MG63 (cell line): ENCODE measurements at regions not wholly inside any gene's neighbourhood (a gene's known extent, or its start where the extent isn't known, plus 50 kb on each side); places are given as distances from the start of the nearest gene placed in this dataset.
"Not testable (repeated sequence)": the region's sequence is repeated elsewhere in the genome, so short reads cannot be mapped to it uniquely, and the experiment has no call there.

Source experiments
- DNase-seq: peaks from one replicate; pipeline ENCODE4 v3.0.0-alpha.2; 2020
- H3K27me3 ChIP-seq: fragments of 250-450 bp; sonication (Bioruptor Pico); 2 replicates; pipeline ENCODE4 v1.5.1; 2020; ENCODE audit warnings: mild to moderate bottlenecking, moderate library complexity
- H3K36me3 ChIP-seq: fragments of 250-450 bp; sonication (Bioruptor Pico); 2 replicates; pipeline ENCODE4 v1.5.1; 2020; ENCODE audit warnings: mild to moderate bottlenecking, moderate library complexity
- H3K4me3 ChIP-seq: fragments of 250-450 bp; sonication (Bioruptor Pico); 2 replicates; pipeline ENCODE4 v1.5.1; 2020; ENCODE audit warnings: mild to moderate bottlenecking, moderate library complexity
- H3K9me3 ChIP-seq: fragments of 250-450 bp; sonication (Bioruptor Pico); 2 replicates; pipeline ENCODE4 v1.5.1; 2020; ENCODE audit warnings: mild to moderate bottlenecking, moderate library complexity

DNA sequence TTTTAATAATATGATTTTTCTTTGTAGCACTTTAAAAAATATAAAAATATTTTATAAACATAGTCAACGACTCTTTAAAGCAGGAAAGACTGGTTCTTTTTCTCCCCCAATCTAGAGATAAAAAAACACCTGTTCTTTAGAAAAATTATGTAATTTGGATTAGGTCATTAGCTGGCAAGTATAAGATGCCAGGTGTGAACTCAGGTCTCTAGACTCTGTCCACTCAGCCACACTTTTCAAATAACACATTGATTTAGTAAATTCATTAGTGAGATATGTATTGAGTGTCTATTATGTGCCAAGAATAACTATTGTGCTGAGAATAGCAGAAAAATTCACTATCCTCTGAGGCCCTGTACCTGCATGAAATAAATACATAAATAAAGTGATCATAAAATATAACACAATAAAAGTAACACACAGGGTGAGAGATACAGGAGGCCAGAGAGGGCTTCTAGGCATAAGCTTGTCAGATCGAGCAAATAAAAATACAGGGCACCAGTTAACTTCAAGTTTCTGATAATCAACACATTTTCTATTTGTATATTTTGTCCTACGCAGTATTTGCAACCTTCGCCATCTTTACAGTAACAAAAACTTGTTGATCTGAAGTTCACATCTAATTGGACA is 867.1 kb upstream of the GBE1 start:
- Histone ChIP-seq H3K36me3 (no peaks in the 10 kb centered on the region), H3K4me3 (no peak overlapping the region), H3K9me3 (no peaks in the 10 kb centered on the region), H3K27me3 (no peaks in the 10 kb centered on the region)
- no peak for DNase-seq

DNA sequence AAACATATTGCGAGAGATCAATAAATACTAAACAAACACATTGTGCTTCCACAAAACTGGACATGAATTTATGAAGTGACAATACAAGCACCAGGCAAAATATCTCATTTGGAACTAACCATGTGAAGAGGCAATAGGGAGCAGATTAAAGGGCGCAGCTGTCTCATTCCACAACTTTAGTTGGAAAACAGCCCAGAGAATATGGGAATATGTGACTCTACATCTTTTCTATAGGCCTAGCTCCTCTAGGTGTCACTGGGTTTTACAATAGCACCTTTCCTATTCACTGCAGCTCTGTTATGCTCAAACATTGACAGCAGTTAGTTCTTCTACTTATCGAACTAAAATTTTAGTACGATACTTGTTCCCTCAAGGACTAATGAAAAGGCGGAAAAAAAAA is 866.3 kb upstream of the GBE1 start:
- no peaks in the 10 kb centered on the region for H3K9me3 ChIP-seq
- H3K36me3 ChIP-seq = no peaks in the 10 kb centered on the region
- H3K27me3 ChIP-seq = no peaks in the 10 kb centered on the region
- DNase-seq = no peak
- H3K4me3 ChIP-seq = no peak overlapping the region

DNA sequence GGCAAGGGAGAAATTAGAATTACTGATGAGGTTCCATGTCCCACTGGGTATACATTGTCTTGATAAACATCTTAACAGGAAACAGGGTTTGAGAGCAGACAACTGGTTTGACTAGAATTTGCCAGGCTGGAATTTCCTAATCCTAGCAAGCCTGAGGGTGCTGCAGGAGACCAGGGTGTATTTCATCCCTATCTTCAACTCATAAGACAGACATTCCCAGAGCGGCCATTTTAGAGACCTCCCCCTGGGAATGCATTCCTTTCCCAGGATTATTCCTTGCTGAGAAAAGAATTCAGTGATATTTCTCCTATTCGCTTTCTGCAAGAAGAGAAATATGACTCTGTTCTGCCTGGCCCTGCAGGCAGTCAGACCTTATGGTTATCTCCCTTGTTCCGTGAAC is 859.3 kb upstream of the GBE1 start:
- H3K27me3 ChIP-seq, DNase-seq, H3K4me3 ChIP-seq, H3K36me3 ChIP-seq, H3K9me3 ChIP-seq: not testable (repeated sequence)

DNA sequence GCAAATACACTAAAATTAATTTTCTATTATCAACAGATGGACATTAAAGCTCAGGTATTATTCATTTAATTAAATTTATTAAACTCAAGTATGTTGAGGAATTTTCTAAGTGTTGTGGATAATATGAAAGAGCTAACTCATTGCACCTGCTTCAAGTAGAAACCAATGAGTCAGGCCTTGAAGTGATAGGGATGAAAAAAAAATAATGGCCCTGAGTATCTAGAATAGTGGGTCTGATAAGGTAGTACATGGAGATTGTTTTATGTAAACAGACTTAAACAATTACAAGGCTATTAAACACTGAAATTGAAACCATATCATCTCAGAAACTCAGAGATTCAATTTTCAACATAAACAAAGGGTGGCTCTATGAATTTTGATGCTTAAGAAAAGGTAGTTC is 857.1 kb upstream of the GBE1 start:
- DNase-seq = no peak
- no peaks in the 10 kb centered on the region for H3K9me3 ChIP-seq
- H3K36me3 ChIP-seq = no peaks in the 10 kb centered on the region
- H3K27me3 ChIP-seq = no peaks in the 10 kb centered on the region
- no peak overlapping the region for H3K4me3 ChIP-seq

DNA sequence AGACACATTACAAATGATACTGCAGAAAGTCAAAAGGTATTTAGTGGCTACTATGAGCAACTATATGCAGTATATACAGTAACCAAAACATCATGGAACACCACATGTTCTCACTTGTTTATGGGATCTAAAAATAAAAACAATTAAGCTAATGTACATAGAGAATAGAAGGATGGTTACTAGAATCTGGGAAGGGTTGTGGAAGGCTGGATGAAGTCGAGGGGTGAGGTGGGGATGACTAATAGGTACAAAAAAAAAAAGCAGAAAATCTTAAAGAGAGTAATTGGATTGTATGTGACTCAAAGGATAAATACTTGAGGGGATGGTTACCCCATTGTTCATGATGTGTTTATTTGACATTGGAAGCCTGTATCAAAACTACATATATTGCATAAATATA is 848.8 kb upstream of the GBE1 start:
- no peaks in the 10 kb centered on the region for H3K36me3 ChIP-seq
- H3K4me3 ChIP-seq = no peak overlapping the region
- H3K9me3 ChIP-seq = no peaks in the 10 kb centered on the region
- no peaks in the 10 kb centered on the region for H3K27me3 ChIP-seq
- no peak for DNase-seq

DNA sequence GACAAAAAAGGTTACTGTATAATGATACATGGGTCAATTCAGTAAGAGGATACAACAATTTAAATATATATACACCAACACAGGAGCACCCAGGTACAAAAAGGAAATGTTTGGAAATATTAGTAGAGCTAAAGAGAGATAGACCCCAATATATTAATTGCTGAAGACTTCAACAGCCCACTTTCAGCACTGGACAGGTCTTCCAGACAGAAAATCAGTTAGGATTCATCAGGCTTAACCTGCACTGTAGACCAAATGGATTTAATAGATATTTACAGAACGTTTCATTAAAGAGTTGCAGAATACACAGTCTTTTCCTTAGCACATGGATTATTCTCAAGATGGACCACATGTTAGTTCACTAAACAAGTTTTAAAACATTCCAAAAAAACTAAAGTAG is 845.9 kb upstream of the GBE1 start:
- no peak for DNase-seq
- H3K27me3 ChIP-seq = no peaks in the 10 kb centered on the region
- H3K4me3 ChIP-seq = no peak overlapping the region
- H3K36me3 ChIP-seq = no peaks in the 10 kb centered on the region
- H3K9me3 ChIP-seq = no peaks in the 10 kb centered on the region

DNA sequence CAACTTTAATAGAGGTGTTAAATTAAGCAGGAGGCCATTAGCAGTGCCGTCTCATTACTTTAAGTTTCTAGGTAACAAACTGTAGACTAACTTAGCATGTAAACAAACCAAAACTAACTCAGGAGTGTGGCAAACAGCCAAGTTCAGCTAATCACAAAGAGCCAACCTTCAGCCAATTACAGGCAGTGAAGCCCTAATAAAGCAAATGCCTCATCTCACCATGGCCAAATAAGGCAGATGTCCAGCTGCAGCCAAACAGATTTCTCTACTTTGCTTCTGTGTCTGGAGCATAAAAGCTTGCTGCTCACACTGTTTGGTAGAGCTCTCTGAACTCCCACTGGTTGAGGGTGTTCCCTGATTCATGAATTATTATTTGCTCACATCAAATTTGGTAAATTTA is 835.4 kb upstream of the GBE1 start:
- DNase-seq = no peak
- Histone ChIP-seq H3K4me3 (no peak overlapping the region), H3K9me3 (no peaks in the 10 kb centered on the region)

DNA sequence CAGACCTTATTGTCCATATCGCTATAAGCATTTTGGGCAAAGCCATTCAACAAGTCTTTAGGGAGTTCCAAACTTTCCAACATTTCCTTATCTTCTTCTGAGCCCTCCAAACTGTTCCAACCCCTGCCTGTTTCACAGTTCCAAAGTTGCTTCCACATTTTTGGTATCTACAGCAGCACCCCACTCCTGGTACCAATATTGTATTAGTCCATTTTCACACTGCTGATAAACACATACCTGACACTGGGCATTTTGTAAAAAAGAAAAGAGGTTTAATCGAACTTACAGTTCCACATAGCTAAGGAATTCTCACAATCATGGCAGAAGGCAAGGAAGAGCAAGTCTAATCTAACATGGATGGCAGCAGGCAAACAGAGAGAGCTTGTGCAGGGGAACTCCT is 834.1 kb upstream of the GBE1 start:
- Histone ChIP-seq H3K36me3 (no peaks in the 10 kb centered on the region), H3K9me3 (no peaks in the 10 kb centered on the region), H3K4me3 (no peak overlapping the region), H3K27me3 (no peaks in the 10 kb centered on the region)
- DNase-seq = no peak

More for the DNA sequence above, 835.4 kb upstream of the GBE1 start:
- no peaks in the 10 kb centered on the region for H3K36me3 ChIP-seq
- H3K27me3 ChIP-seq = no peaks in the 10 kb centered on the region

DNA sequence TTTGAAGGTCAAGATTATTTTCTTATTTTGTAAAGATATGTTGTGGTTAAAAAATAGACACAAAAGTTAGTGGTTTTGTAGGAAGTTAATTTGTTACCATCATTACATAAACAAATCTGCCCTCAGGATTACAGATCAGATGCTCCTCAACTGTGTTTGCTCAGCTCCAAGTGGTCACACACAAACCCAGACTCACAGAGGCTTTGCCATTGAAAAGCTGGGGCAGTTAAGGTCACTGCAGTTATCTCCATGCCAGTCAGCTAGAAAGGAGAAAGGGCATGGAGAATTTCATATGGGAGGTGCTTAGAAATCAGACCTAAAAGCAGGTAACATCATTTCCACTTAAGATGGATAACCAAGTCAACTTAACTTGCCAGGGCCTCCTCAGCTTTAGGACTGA is 825.7 kb upstream of the GBE1 start:
- Histone ChIP-seq H3K9me3 (no peaks in the 10 kb centered on the region), H3K36me3 (no peaks in the 10 kb centered on the region), H3K27me3 (no peaks in the 10 kb centered on the region), H3K4me3 (no peak overlapping the region)
- DNase-seq = no peak

DNA sequence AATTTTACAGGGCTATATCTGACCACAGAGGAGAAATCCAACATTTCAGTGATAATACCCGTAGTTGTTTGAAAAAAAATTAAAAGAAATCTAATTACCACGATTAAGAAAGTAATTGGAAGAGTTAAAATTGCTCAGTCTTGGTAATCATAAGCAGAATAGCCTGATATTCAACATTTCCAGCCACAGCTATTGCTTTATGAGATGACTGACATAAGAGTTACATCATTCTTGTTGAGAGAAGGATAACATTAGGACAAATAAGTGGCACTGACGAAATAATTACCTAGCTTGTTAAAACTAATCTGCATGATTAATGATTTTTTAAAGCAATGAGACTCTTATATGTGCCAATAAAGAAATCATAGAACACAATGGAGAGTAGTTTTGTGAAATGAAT is 825.0 kb upstream of the GBE1 start:
- no peaks in the 10 kb centered on the region for H3K9me3 ChIP-seq
- H3K4me3 ChIP-seq = no peak overlapping the region
- no peak for DNase-seq
- no peaks in the 10 kb centered on the region for H3K36me3 ChIP-seq
- no peaks in the 10 kb centered on the region for H3K27me3 ChIP-seq

DNA sequence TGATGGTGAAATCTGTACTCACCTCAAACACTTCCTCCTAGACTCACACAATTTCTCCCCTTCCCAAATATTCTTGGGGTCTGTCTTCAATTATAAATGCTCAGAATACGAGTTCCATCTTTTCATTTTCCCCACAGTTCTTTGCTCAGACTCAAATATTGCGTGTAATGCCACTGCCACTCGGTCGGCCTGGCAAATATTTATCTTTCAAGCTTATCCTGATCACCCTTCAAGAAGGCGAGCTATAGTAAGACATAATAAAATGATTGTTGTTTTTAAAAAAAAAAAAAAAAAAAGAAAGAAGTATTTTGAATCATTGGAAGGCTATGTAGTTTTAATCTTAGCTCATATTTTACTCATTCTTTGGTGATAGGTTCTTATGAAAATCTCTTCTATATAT is 824.6 kb upstream of the GBE1 start:
- not testable (repeated sequence) for H3K9me3 ChIP-seq, DNase-seq, H3K36me3 ChIP-seq, H3K4me3 ChIP-seq, H3K27me3 ChIP-seq

DNA sequence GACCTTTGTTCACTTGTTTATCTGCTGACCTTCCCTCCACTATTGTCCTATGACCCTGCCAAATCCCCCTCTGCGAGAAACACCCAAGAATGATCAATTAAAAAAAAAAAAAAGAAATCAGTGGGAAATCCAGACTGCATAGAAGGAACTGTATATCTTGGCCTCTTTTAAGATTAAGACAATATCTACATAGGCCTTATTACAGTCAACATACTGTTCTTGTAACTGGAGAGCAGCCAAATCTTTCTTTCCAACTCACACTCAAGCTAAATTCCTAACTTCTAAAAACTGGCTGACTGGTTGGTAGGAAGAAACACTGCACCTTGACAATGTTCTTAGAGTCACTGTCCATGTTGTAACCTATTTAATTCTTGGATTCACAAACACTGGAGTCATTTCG is 824.1 kb upstream of the GBE1 start:
- H3K4me3 ChIP-seq, DNase-seq, H3K27me3 ChIP-seq, H3K36me3 ChIP-seq, H3K9me3 ChIP-seq: not testable (repeated sequence)

DNA sequence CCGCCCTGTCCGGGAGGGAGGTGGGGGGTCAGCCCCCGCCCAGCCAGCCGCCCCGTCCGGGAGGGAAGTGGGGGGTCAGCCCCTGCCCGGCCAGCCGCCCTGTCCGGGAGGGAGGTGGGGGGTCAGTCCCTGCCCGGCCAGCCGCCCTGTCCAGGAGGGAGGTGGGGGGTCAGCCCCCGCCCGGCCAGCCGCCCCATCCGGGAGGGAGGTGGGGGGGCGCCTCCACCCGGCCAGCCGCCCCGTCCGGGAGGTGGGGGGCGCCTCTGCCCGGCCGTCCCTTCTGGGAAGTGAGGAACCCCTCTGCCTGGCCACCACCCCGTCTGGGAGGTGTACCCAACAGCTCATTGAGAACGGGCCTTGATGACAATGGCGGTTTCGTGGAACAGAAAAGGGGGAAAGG is 823.4 kb upstream of the GBE1 start:
- H3K27me3 ChIP-seq, H3K9me3 ChIP-seq, DNase-seq, H3K36me3 ChIP-seq, H3K4me3 ChIP-seq: not testable (repeated sequence)

DNA sequence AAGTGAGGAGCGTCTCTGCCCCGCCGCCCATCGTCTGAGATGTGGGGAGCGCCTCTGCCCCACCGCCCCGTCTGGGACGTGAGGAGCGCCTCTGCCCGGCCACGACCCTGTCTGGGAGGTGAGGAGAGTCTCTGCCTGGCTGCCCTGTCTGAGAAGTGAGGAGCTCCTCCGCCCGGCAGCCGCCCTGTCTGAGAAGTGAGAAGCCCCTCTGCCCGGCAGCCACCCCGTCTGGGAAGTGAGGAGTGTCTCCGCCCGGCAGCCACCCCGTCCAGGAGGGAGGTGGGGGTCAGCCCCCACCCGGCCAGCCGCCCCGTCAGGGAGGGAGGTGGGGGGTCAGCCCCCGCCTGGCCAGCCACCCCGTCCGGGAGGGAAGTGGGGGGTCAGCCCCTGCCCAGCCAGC is 823.0 kb upstream of the GBE1 start:
- not testable (repeated sequence) for DNase-seq, H3K27me3 ChIP-seq, H3K36me3 ChIP-seq, H3K9me3 ChIP-seq, H3K4me3 ChIP-seq

DNA sequence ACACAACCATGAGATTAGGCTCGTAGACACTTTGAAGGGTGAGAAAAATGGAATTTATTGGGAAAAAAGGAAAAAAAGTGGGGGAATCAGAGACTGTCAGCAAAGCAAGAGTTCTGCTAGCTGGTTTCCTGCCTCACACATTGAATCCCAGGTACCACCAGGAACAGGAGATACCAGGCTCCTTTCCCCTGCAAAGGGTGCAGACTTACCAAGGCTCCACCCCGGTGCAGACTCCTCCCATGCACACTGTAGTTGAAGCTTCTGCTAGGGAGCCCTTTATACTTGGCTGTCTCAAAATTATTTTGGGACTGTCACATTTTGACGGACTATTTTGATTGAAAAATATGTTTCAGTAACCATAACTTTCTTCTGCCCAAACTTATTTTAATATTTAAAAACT is 819.9 kb upstream of the GBE1 start:
- DNase-seq = no peak
- no peaks in the 10 kb centered on the region for H3K27me3 ChIP-seq
- H3K36me3 ChIP-seq = no peaks in the 10 kb centered on the region
- H3K4me3 ChIP-seq = no peak overlapping the region
- H3K9me3 ChIP-seq = no peaks in the 10 kb centered on the region

DNA sequence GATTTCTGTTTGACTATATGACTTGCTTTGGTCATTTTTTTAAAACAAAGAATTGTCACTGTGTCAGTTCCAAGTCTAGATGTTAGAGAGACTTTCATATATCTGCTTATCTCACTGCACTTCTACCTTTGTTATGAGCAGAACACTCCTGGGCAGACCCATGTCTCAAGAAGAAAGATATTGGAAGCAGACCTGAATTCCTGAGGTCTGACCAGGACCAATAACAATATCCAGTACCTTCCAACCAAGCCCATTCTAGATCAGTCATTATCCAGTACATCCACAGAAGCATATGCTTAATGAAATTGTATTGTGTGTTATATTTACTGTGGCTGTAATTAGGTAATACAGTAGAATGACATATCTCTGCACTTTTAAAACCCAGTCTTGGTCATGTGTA is 811.3 kb upstream of the GBE1 start:
- no peaks in the 10 kb centered on the region for H3K27me3 ChIP-seq
- no peaks in the 10 kb centered on the region for H3K9me3 ChIP-seq
- no peak overlapping the region for H3K4me3 ChIP-seq
- H3K36me3 ChIP-seq = no peaks in the 10 kb centered on the region
- no peak for DNase-seq

DNA sequence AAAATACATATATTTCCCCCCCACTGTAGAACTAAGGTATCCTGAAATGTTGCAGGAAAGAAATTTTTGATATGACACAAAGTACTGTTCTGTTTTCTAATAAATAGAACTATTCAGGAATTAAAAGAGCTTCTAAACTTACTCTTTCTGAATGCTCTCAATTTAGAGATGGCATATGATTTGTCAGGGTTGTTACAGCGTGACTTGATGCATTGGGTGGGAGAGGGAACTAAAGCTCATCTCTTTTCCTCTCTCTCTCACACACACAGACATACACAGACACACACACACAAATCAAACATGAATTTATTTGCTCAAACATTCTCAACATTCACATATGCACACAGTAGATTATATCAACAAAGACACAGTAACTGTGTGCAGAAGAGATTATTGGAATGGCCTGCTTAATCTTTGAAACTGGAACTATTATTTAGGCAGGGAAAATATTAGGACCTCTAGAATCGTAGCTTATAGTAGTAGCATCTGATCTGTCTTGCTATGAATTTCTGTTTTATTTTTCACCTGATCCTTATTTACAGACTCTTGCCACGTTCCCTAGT is 807.4 kb upstream of the GBE1 start:
- H3K9me3 ChIP-seq = no peaks in the 10 kb centered on the region
- no peak for DNase-seq
- H3K36me3 ChIP-seq = no peaks in the 10 kb centered on the region

DNA sequence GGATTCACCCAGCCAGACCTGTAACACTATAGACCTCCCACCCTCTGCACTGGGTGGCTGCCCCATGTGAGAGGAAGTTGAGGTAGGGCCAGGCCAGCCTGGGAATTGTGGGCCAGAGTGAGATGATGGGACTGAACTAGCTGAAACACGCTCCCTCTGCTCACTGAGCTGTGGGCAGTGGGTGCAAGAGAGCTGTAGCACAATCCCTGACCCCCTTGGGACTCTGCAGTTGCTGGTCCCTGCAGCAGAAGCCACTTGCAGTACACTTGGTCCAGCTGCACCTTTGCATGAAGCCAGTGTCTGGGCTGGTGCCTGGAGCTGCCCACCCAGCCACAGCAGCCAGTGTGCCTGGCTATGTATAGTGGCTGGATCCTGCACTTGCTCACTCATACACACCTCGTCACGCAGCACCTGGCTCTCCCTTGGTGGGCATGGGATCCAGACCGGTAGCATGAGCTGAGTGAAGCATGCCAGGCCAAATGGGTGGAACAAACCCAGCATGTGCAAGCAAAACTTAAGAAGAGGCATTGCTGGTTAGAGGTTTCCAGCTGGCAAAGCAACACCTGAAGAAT is 805.7 kb upstream of the GBE1 start:
- no peaks in the 10 kb centered on the region for H3K27me3 ChIP-seq
- H3K9me3 ChIP-seq = no peaks in the 10 kb centered on the region
- no peak overlapping the region for H3K4me3 ChIP-seq
- no peak for DNase-seq
- no peaks in the 10 kb centered on the region for H3K36me3 ChIP-seq

More for the DNA sequence above, 807.4 kb upstream of the GBE1 start:
- no peak overlapping the region for H3K4me3 ChIP-seq
- no peaks in the 10 kb centered on the region for H3K27me3 ChIP-seq
